Liver (tissue), 3 donors: ENCODE measurements at regions not wholly inside any gene's neighbourhood (a gene's known extent, or its start where the extent isn't known, plus 50 kb on each side); places are given as distances from the start of the nearest gene placed in this dataset.

Source experiments
- CTCF ChIP-seq: fragments of 150-350 bp; IDR thresholded peaks from 2 replicates; pipeline ENCODE4 v1.5.1; 2017; ENCODE audit warnings: improper control_type of control experiment, low read depth, low read length; ENCODE audit not compliant: missing input control
- EGR1 ChIP-seq, 2 donors: IDR thresholded peaks; 2 replicates each; pipeline ENCODE4 v1.6.1; 2016 to 2018; ENCODE audit warnings: antibody characterized with exemption in 2 of 2, low read depth in 2 of 2
- GABPA ChIP-seq, 2 donors: IDR thresholded peaks in 1 of 2; conservative IDR thresholded peaks in 1 of 2; 2 replicates each; pipeline ENCODE4 v1.6.1; 2016; ENCODE audit warnings: antibody characterized with exemption in 2 of 2, mild to moderate bottlenecking in 1 of 2, moderate library complexity in 1 of 2
- JUND ChIP-seq, 2 donors: IDR thresholded peaks; 2 replicates each; pipeline ENCODE4 v1.6.1; 2016; ENCODE audit warnings: antibody characterized with exemption in 2 of 2
- SP1 ChIP-seq: IDR thresholded peaks from 2 replicates; pipeline ENCODE4 v1.6.1; 2018; ENCODE audit warnings: antibody characterized with exemption, mild to moderate bottlenecking
- TAF1 ChIP-seq: conservative IDR thresholded peaks from 2 replicates; pipeline ENCODE4 v1.6.1; 2016; ENCODE audit warnings: antibody characterized with exemption, mild to moderate bottlenecking
- YY1 ChIP-seq: IDR thresholded peaks from 2 replicates; pipeline ENCODE4 v1.6.1; 2016; ENCODE audit warnings: antibody characterized with exemption, mild to moderate bottlenecking
- TF ChIP-seq, protein P1 (sequence below): IDR thresholded peaks from 2 replicates; pipeline ENCODE4 v1.6.1; 2016; ENCODE audit warnings: antibody characterized with exemption, mild to moderate bottlenecking
- TF ChIP-seq, protein P2 (sequence below): IDR thresholded peaks from 2 replicates; pipeline ENCODE4 v1.6.1; 2016; ENCODE audit warnings: antibody characterized with exemption
- donor health status: healthy.
- donor health status: healthy.

DNA sequence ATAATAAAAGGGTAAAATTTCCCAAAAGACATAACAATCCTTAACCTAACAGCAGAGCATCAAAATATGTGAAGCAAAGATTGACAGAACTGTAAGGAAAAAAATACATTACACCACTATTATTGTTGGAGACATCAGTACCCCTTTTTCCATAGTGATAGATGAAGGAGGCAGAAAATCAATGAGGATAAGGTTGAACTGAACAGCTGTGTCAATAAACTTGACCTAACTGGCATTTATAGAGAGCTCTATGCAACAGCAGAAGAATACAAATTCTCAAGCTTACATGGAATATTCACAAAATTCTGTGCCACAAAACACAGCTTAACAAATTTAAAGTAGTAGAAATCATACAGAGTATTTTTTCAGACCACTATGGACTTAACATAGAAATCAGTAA lies 195.0 kb upstream of the ELAC2 start:
- TF ChIP-seq SP1 (no peak), CTCF (no peak), EGR1 (IDR thresholded peaks at IDR 0.05; ENCODE audit: low read depth in 2 of 2) (no peak), YY1 (no peak), TAF1 (no peak), GABPA (IDR thresholded peaks at IDR 0.05 in 1 of 2, conservative IDR thresholded peaks at IDR 0.05 in 1 of 2) (no peak), JUND (IDR thresholded peaks at IDR 0.05) (no peak)
- TF ChIP-seq, protein P1, sequence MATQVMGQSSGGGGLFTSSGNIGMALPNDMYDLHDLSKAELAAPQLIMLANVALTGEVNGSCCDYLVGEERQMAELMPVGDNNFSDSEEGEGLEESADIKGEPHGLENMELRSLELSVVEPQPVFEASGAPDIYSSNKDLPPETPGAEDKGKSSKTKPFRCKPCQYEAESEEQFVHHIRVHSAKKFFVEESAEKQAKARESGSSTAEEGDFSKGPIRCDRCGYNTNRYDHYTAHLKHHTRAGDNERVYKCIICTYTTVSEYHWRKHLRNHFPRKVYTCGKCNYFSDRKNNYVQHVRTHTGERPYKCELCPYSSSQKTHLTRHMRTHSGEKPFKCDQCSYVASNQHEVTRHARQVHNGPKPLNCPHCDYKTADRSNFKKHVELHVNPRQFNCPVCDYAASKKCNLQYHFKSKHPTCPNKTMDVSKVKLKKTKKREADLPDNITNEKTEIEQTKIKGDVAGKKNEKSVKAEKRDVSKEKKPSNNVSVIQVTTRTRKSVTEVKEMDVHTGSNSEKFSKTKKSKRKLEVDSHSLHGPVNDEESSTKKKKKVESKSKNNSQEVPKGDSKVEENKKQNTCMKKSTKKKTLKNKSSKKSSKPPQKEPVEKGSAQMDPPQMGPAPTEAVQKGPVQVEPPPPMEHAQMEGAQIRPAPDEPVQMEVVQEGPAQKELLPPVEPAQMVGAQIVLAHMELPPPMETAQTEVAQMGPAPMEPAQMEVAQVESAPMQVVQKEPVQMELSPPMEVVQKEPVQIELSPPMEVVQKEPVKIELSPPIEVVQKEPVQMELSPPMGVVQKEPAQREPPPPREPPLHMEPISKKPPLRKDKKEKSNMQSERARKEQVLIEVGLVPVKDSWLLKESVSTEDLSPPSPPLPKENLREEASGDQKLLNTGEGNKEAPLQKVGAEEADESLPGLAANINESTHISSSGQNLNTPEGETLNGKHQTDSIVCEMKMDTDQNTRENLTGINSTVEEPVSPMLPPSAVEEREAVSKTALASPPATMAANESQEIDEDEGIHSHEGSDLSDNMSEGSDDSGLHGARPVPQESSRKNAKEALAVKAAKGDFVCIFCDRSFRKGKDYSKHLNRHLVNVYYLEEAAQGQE, result no peak
- TF ChIP-seq, protein P2, sequence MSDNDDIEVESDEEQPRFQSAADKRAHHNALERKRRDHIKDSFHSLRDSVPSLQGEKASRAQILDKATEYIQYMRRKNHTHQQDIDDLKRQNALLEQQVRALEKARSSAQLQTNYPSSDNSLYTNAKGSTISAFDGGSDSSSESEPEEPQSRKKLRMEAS, result no peak
